ENCODE measurements at regions not wholly inside any gene's neighbourhood (a gene's known extent, or its start where the extent isn't known, plus 50 kb on each side); places are given as distances from the start of the nearest gene placed in this dataset.
"Not testable (repeated sequence)": the region's sequence is repeated elsewhere in the genome, so short reads cannot be mapped to it uniquely, and the experiment has no call there.

- TF ChIP-seq CTCF (IDR thresholded peaks at IDR 0.05); TEAD4 (IDR thresholded peaks at IDR 0.05; ENCODE audit: borderline replicate concordance, insufficient read depth); JUND (IDR thresholded peaks at IDR 0.05); TCF12 (IDR thresholded peaks at IDR 0.05); RAD21 (IDR thresholded peaks at IDR 0.05; ENCODE audit: low read length): not testable (repeated sequence)
Measured at GRCh38 chr4:22630161-22630975, 62.4 kb upstream of the GBA3 start.
